Prostate gland (tissue), 2 donors: ENCODE measurements at regions not wholly inside any gene's neighbourhood (a gene's known extent, or its start where the extent isn't known, plus 50 kb on each side); places are given as distances from the start of the nearest gene placed in this dataset.

Experiments used
- DNase-seq: peaks from one replicate; pipeline ENCODE4 v3.0.0-alpha.2; 2019; ENCODE audit warnings: low spot score
- H3K27ac ChIP-seq, 2 donors: fragments of 200-600 bp; sonication (generic); 2 replicates each; pipeline ENCODE4 v1.5.1; 2017 to 2019
- H3K27me3 ChIP-seq: fragments of 200-600 bp; sonication (generic); replicated peaks from 2 replicates; pipeline ENCODE4 v1.5.1; 2019; ENCODE audit not compliant: insufficient read depth
- H3K36me3 ChIP-seq, 2 donors: fragments of 200-600 bp; sonication (generic); 1 replicate in 1 of 2; 2 replicates in 1 of 2; pipeline versions ENCODE4 v1.5.1 to v1.8.1; 2017 to 2019
- H3K4me1 ChIP-seq: fragments of 200-600 bp; sonication (generic); replicated peaks from 2 replicates; pipeline ENCODE4 v1.5.1; 2019
- H3K4me3 ChIP-seq, 2 donors: fragments of 200-600 bp; sonication (generic); 2 replicates each; pipeline ENCODE4 v1.5.1; 2017 to 2019
- H3K9me3 ChIP-seq: fragments of 200-600 bp; sonication (generic); 2 replicates; pipeline ENCODE4 v1.5.1; 2017
- CTCF ChIP-seq, 4 experiments: fragments of 200-600 bp in 2 of 4; fragments of 450-650 bp in 2 of 4; sonication (generic) in 2 of 4; IDR thresholded peaks; 1 replicate in 3 of 4; 2 replicates in 1 of 4; pipeline ENCODE4 v1.5.1; 2016 to 2019; ENCODE audit warnings: antibody characterized with exemption in 4 of 4, mild to moderate bottlenecking in 2 of 4, moderate library complexity in 2 of 4
- POLR2A ChIP-seq: fragments of 450-650 bp; IDR thresholded peaks from one replicate; pipeline ENCODE4 v1.6.1; 2016; ENCODE audit warnings: antibody characterized with exemption, mild to moderate bottlenecking
- POLR2AphosphoS5 ChIP-seq: sonication (generic); formaldehyde crosslinking; IDR thresholded peaks from one replicate; pipeline ENCODE4 v1.6.1; 2017; ENCODE audit warnings: antibody characterized with exemption
- WGBS: methylation state at CpG from one replicate; pipeline ENCODE4 v1.1.5; 2018; 5-methylcytosine and 5-hydroxymethylcytosine counted together
- intact Hi-C: fragments of 100-400 bp; cut with DNase I; formaldehyde crosslinking; loops from one replicate; pipeline ENCODE4 v1.14.2; 2022

GRCh38 chr6:169869301-169869700 is 117.9 kb downstream of the ERMARD start:
- intact Hi-C loops, result no loop called here
- H3K27ac ChIP-seq, result no peak overlapping the region
- no peaks in the 10 kb centered on the region for H3K9me3 ChIP-seq
- TF ChIP-seq CTCF (IDR thresholded peaks at IDR 0.05), result no peak
- TF ChIP-seq POLR2AphosphoS5, result no peak
- TF ChIP-seq POLR2A, result no peak
- H3K4me3 ChIP-seq, result no peak overlapping the region
- H3K4me1 ChIP-seq, result no peaks in the 10 kb centered on the region
- DNase-seq, result no peak
- H3K27me3 ChIP-seq, result no peaks in the 10 kb centered on the region
- H3K36me3 ChIP-seq, result no peaks in the 10 kb centered on the region
- 94% methylated on average over 11 of the region's 11 CpGs for WGBS

DNA sequence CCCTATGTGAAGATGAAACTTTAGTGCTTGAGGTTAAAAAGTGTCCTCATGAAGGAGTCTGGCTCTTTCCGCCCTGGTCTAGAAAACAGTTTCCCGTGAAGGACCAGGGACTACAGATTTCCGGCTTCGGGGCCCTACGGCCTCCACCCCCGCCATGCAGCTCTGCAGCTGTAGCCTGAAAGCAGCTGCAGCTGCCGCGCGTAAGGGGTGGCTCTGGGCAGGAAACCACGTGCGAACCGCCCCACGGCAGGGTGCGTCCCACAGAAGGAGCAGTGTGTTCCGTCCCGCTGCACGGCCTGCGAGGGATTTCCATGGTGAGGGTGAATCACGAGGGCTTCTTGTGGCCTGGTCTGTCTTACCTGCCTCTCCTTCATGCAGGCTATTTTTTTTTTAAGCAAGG is 117.0 kb downstream of the ERMARD start:
- intact Hi-C loops, result no loop called here
- no peak for DNase-seq
- TF ChIP-seq POLR2A (no peak), CTCF (IDR thresholded peaks at IDR 0.05) (no peak), POLR2AphosphoS5 (no peak)
- Histone ChIP-seq H3K27me3 (no peaks in the 10 kb centered on the region), H3K4me1 (no peaks in the 10 kb centered on the region), H3K27ac (no peak overlapping the region), H3K4me3 (no peak overlapping the region), H3K9me3 (no peaks in the 10 kb centered on the region), H3K36me3 (no peaks in the 10 kb centered on the region)
- WGBS, result 80% methylated on average over 19 of the region's 19 CpGs

GRCh38 chr6:169867751-169868191 is 116.3 kb downstream of the ERMARD start:
- intact Hi-C loops, result no loop called here
- 91% methylated on average over 12 of the region's 12 CpGs for WGBS
- TF ChIP-seq POLR2AphosphoS5, result no peak
- TF ChIP-seq CTCF (IDR thresholded peaks at IDR 0.05), result no peak
- TF ChIP-seq POLR2A, result no peak
- Histone ChIP-seq H3K4me3 (no peak overlapping the region), H3K4me1 (no peaks in the 10 kb centered on the region), H3K27ac (no peak overlapping the region), H3K9me3 (no peaks in the 10 kb centered on the region), H3K27me3 (no peaks in the 10 kb centered on the region), H3K36me3 (no peaks in the 10 kb centered on the region)
- no peak for DNase-seq

- no peak overlapping the region for H3K4me3 ChIP-seq
- no peak for DNase-seq
- 86% methylated on average over 18 of the region's 18 CpGs for WGBS
- TF ChIP-seq POLR2AphosphoS5, result no peak
- no peak for TF ChIP-seq CTCF (IDR thresholded peaks at IDR 0.05)
- TF ChIP-seq POLR2A, result no peak
- no peaks in the 10 kb centered on the region for H3K36me3 ChIP-seq
- H3K9me3 ChIP-seq, result no peaks in the 10 kb centered on the region
- H3K27ac ChIP-seq, result no peak overlapping the region
- H3K4me1 ChIP-seq, result no peaks in the 10 kb centered on the region
- intact Hi-C loops, result no loop called here
- H3K27me3 ChIP-seq, result no peaks in the 10 kb centered on the region
Measured at GRCh38 chr6:169866668-169867521, 115.5 kb downstream of the ERMARD start.

DNA sequence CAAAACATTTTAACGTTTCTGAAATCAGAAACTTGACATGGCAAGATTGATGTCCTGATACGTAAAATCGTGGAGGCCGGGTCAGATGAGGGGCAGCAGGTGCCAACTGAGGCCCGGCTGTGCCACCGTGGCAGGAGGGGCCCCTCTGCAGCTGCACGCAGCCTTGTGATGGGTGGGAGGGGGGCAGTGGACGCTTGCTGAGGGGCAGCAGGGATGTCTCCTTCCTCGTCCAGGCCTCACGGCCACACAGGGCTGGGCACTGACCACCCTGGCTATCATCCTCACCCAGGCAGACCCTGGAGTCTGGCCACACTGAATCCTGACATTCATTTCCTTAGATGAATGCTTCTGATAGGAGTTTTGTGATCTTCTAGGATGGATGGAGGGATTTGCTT is 114.7 kb downstream of the ERMARD start:
- Histone ChIP-seq H3K9me3 (no peaks in the 10 kb centered on the region), H3K4me1 (no peaks in the 10 kb centered on the region), H3K36me3 (no peaks in the 10 kb centered on the region), H3K27ac (no peak overlapping the region), H3K4me3 (no peak overlapping the region), H3K27me3 (no peaks in the 10 kb centered on the region)
- TF ChIP-seq POLR2A (no peak), CTCF (IDR thresholded peaks at IDR 0.05) (no peak), POLR2AphosphoS5 (no peak)
- 86% methylated on average over 10 of the region's 10 CpGs for whole genome bisulfite sequencing
- no peak for DNase-seq
- intact Hi-C loops, result no loop called here
